ENCODE measurements at regions not wholly inside any gene's neighbourhood (a gene's known extent, or its start where the extent isn't known, plus 50 kb on each side); places are given as distances from the start of the nearest gene placed in this dataset.

DNA sequence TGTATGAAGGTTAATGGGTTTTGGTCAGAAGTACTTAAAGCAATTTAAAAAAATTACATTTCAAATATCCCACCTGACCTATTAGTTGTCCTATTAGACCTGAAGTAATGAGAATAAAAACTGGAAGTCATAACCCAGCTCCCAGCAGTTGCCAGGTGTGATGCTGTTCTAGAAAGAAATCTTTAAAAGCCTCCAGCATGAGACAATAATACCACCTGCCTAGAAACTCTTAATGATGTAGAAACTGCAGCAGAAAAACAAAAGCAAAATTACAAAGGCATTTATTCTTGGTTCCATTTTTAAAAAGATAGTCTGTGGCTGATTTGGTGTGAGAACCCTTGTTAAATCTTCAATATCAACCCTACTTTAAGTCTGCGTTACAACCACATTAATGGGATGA lies 1137.7 kb upstream of the TENM3 start:
- DNase-seq: no peak
- H3K27ac ChIP-seq: no peak overlapping the region
- whole genome bisulfite sequencing, 2 donors: 88 to 94% methylated on average over 1 of the region's 1 CpG
- no peak for TF ChIP-seq POLR2A (IDR thresholded peaks at IDR 0.05)
- TF ChIP-seq, protein P1, sequence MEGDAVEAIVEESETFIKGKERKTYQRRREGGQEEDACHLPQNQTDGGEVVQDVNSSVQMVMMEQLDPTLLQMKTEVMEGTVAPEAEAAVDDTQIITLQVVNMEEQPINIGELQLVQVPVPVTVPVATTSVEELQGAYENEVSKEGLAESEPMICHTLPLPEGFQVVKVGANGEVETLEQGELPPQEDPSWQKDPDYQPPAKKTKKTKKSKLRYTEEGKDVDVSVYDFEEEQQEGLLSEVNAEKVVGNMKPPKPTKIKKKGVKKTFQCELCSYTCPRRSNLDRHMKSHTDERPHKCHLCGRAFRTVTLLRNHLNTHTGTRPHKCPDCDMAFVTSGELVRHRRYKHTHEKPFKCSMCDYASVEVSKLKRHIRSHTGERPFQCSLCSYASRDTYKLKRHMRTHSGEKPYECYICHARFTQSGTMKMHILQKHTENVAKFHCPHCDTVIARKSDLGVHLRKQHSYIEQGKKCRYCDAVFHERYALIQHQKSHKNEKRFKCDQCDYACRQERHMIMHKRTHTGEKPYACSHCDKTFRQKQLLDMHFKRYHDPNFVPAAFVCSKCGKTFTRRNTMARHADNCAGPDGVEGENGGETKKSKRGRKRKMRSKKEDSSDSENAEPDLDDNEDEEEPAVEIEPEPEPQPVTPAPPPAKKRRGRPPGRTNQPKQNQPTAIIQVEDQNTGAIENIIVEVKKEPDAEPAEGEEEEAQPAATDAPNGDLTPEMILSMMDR (IDR thresholded peaks at IDR 0.05): no peak
- no peak overlapping the region for H3K4me3 ChIP-seq
- no peaks in the 10 kb centered on the region for H3K36me3 ChIP-seq (ENCODE audit: low read depth, missing control alignments)
- H3K27me3 ChIP-seq: no peaks in the 10 kb centered on the region
- H3K9me3 ChIP-seq: no peaks in the 10 kb centered on the region
- intact Hi-C loops (cut with DNase I; ENCODE audit: low total_unique reads): no loop called here
- H3K4me1 ChIP-seq: no peaks in the 10 kb centered on the region

DNA sequence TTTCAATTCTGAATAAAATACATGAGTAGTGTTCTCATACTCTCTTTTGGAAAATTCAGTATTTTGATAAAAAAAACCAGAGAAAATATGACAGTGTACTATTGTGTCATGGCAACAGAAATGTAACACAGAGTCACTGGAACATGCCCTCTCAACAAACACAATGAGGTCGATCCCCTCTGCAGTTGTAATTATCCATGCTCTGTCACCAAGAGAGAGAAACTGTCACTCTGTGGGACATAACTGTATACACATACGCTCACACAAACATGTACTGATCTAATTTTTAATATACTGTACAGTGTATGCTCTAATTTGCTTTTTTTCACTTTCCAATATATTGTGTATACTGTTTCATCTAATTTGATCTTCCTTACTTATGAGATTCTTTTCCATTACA lies 1136.8 kb upstream of the TENM3 start:
- Histone ChIP-seq H3K27me3 (no peaks in the 10 kb centered on the region), H3K36me3 (ENCODE audit: low read depth, missing control alignments) (no peaks in the 10 kb centered on the region), H3K4me3 (no peak overlapping the region), H3K27ac (no peak overlapping the region), H3K9me3 (no peaks in the 10 kb centered on the region), H3K4me1 (no peaks in the 10 kb centered on the region)
- intact Hi-C loops (cut with DNase I; ENCODE audit: low total_unique reads): no loop called here
- 85 to 93% methylated on average over 2 of the region's 2 CpGs for whole genome bisulfite sequencing, 2 donors
- no peak for TF ChIP-seq POLR2A (IDR thresholded peaks at IDR 0.05)
- TF ChIP-seq, protein P1 (IDR thresholded peaks at IDR 0.05): no peak
- no peak for DNase-seq

DNA sequence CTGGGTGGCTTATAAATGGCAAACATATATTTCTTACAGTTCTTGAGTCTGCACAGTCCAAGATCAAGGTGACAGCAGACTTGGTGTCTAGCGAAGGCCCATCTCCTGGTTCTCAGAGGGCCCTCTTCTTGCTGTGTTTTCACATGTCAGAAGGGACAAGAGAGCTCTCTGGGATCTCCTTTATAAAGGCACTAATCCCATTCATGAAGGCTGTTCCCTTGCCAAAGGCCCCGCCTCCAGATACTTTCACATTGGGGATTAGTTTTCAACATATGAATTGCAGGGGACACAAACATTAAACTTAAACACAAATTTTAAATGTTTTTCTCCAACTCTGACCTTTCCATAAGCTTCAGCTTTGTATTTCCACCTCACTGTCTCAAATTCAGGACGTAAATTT lies 1135.0 kb upstream of the TENM3 start:
- no peak overlapping the region for H3K27ac ChIP-seq
- 81 to 91% methylated on average over 3 of the region's 3 CpGs for WGBS, 2 donors
- intact Hi-C loops (cut with DNase I; ENCODE audit: low total_unique reads): no loop called here

DNA sequence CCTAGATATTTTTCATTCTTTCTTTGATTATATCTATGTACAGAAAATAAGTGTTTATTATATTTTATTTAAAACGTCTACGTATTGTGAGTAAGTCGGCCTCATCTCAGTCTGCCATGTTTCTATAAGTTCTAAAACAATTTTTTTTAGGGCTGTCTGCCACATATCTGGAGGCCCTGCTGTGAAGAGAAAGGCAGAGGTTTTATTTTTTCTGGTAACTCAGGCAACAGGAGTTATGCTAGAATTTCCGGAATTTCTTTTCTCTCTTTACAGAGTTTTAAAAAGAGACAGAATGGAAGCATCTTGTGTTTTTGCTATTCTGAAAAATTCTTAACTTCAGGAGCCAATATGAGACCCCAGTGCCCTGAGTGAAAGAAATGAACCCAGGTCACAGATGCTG lies 1124.0 kb upstream of the TENM3 start:
- Histone ChIP-seq H3K9me3 (no peaks in the 10 kb centered on the region), H3K4me1 (no peaks in the 10 kb centered on the region), H3K4me3 (no peak overlapping the region), H3K36me3 (ENCODE audit: low read depth, missing control alignments) (no peaks in the 10 kb centered on the region), H3K27ac (no peak overlapping the region), H3K27me3 (no peaks in the 10 kb centered on the region)
- TF ChIP-seq, protein P1 (IDR thresholded peaks at IDR 0.05): no peak
- TF ChIP-seq POLR2A (IDR thresholded peaks at IDR 0.05): no peak
- intact Hi-C loops (cut with DNase I; ENCODE audit: low total_unique reads): no loop called here
- no peak for DNase-seq
- 90 to 91% methylated on average over 4 of the region's 4 CpGs for WGBS, 2 donors

More for the DNA sequence above, 1135.0 kb upstream of the TENM3 start:
- Histone ChIP-seq H3K9me3 (no peaks in the 10 kb centered on the region), H3K4me3 (no peak overlapping the region), H3K36me3 (ENCODE audit: low read depth, missing control alignments) (no peaks in the 10 kb centered on the region), H3K4me1 (no peaks in the 10 kb centered on the region), H3K27me3 (no peaks in the 10 kb centered on the region)
- DNase-seq: no peak
- TF ChIP-seq POLR2A (IDR thresholded peaks at IDR 0.05): no peak
- TF ChIP-seq, protein P1 (IDR thresholded peaks at IDR 0.05): no peak

DNA sequence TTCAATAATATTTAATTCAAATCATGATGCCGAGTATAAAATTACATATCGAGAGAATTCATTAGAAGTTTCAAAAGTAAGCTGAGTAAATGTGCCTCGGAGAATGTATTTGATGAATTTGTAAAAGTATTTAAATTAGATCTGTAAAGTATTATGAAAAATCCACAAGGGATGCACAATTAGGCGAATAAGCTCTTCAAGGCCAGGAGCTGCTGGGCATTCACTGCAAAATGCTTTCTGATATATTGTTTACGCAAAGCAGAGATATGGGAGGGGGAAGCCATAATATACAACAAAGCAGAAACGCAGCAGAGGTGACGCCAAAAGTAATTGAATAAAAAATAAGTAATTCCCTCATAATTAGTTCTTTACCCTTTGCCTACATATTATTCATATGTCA lies 1121.5 kb upstream of the TENM3 start:
- TF ChIP-seq POLR2A (IDR thresholded peaks at IDR 0.05): no peak
- TF ChIP-seq, protein P1 (IDR thresholded peaks at IDR 0.05): no peak
- Histone ChIP-seq H3K9me3 (no peaks in the 10 kb centered on the region), H3K36me3 (ENCODE audit: low read depth, missing control alignments) (no peaks in the 10 kb centered on the region), H3K4me1 (no peaks in the 10 kb centered on the region), H3K27me3 (no peaks in the 10 kb centered on the region), H3K4me3 (no peak overlapping the region), H3K27ac (no peak overlapping the region)
- WGBS, 2 donors: 77 to 86% methylated on average over 7 of the region's 7 CpGs
- intact Hi-C loops (cut with DNase I; ENCODE audit: low total_unique reads): no loop called here
- no peak for DNase-seq
